PFSK-1 (cell line): ENCODE measurements at regions not wholly inside any gene's neighbourhood (a gene's known extent, or its start where the extent isn't known, plus 50 kb on each side); places are given as distances from the start of the nearest gene placed in this dataset.

Experiments used
- FOXP2 ChIP-seq: optimal IDR thresholded peaks from 2 replicates; pipeline ENCODE3; 2011; ENCODE audit warnings: borderline replicate concordance, control low read depth, inconsistent platforms; ENCODE audit not compliant: insufficient read depth; ENCODE audit errors: extremely low read length, extremely low read depth
- POLR2AphosphoS5 ChIP-seq: IDR thresholded peaks from 2 replicates; pipeline ENCODE4 v1.6.1; 2012; ENCODE audit warnings: low read depth, mild to moderate bottlenecking, control low read depth, low read length, moderate library complexity
- SIN3A ChIP-seq: IDR thresholded peaks from 2 replicates; pipeline ENCODE4 v1.6.1; 2012; ENCODE audit warnings: mild to moderate bottlenecking, low read length, moderate library complexity, borderline replicate concordance; ENCODE audit not compliant: insufficient read depth
- TAF1 ChIP-seq: IDR thresholded peaks from 2 replicates; pipeline ENCODE4 v1.6.1; 2012; ENCODE audit warnings: low read length, control low read depth, borderline replicate concordance; ENCODE audit not compliant: insufficient read depth
- TF ChIP-seq, protein P1 (sequence below), 2 experiments: IDR thresholded peaks; 2 replicates each; pipeline versions ENCODE4 v1.6.1 to v1.8.0; 2011 to 2012; ENCODE audit warnings: low read depth in 2 of 2, low read length in 2 of 2, control low read depth in 1 of 2, inconsistent platforms in 1 of 2, mild to moderate bottlenecking in 1 of 2, moderate library complexity in 1 of 2; ENCODE audit not compliant: insufficient read depth in 1 of 2

DNA sequence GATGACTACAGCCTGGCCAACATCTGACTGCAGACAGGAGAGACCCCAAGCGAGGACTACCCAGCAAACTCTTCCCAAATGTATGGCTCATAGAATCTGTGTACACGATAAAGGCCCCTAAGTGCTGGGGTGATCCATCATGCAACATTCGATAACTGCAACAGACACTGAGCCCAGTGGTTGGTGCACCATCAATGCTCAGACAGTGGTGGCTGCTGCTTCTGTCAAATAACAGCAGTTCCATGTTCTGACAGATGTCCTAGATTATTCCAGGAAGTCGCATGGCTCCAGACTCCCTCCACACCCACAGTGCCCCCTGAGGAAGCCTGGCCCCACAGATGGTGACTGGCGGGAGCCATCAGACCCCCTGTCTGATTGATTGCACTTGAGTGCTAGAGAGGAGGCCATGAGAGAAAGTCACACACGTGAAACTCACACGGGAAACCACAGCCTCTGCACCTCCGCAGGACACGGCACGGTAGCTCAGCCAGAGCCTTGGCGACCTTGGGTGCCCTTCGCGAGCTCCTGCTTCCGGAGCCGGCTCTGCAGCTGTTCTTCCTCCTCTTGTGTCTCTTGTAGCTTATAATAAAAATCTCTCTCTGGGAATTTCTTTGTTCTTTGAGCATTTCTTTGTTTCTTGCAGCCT lies 1155.9 kb downstream of the TBC1D22A start:
- TF ChIP-seq TAF1 (no peak), SIN3A (no peak), FOXP2 (no peak), POLR2AphosphoS5 (no peak)
- TF ChIP-seq, protein P1, sequence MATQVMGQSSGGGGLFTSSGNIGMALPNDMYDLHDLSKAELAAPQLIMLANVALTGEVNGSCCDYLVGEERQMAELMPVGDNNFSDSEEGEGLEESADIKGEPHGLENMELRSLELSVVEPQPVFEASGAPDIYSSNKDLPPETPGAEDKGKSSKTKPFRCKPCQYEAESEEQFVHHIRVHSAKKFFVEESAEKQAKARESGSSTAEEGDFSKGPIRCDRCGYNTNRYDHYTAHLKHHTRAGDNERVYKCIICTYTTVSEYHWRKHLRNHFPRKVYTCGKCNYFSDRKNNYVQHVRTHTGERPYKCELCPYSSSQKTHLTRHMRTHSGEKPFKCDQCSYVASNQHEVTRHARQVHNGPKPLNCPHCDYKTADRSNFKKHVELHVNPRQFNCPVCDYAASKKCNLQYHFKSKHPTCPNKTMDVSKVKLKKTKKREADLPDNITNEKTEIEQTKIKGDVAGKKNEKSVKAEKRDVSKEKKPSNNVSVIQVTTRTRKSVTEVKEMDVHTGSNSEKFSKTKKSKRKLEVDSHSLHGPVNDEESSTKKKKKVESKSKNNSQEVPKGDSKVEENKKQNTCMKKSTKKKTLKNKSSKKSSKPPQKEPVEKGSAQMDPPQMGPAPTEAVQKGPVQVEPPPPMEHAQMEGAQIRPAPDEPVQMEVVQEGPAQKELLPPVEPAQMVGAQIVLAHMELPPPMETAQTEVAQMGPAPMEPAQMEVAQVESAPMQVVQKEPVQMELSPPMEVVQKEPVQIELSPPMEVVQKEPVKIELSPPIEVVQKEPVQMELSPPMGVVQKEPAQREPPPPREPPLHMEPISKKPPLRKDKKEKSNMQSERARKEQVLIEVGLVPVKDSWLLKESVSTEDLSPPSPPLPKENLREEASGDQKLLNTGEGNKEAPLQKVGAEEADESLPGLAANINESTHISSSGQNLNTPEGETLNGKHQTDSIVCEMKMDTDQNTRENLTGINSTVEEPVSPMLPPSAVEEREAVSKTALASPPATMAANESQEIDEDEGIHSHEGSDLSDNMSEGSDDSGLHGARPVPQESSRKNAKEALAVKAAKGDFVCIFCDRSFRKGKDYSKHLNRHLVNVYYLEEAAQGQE (IDR thresholded peaks at IDR 0.05; ENCODE audit: insufficient read depth in 1 of 2, low read depth in 2 of 2, low read length in 2 of 2): no peak

DNA sequence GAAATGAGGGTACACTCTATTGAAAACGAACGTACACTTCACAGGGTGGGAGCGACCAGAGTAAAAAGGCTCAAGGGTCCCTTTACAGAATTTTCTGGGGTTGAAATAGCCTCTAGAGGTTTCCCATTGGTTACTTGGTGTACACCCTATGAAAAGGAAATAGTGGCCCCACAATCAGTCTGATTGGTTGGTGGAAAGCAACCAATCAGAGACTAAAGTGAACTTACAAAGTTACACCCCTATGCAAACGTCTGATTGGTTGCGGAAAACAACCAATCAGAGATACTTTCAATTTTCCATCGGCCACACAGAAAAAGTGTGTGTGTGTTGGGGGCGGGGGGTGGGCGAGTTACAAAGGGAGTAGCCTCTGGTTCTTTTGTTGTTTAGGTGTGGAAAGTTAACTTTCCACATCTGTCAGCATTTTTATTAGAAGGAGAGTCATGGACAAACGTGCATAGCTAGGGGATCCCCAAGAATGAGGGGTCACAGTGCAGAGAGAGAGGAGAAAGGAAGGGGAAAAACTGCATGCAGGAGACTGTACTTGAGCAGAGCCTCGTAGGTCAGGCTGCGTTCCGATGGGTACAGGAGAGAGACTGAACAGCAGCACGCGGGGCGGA lies 1152.1 kb downstream of the TBC1D22A start:
- no peak for TF ChIP-seq TAF1
- no peak for TF ChIP-seq POLR2AphosphoS5
- no peak for TF ChIP-seq SIN3A
- no peak for TF ChIP-seq FOXP2
- TF ChIP-seq, protein P1 (IDR thresholded peaks at IDR 0.05; ENCODE audit: insufficient read depth in 1 of 2, low read depth in 2 of 2, low read length in 2 of 2): no peak

GRCh38 chr22:47902646-47903180 lies 1140.3 kb downstream of the TBC1D22A start:
- TF ChIP-seq TAF1: no peak
- no peak for TF ChIP-seq SIN3A
- TF ChIP-seq FOXP2: no peak
- TF ChIP-seq, protein P1 (IDR thresholded peaks at IDR 0.05; ENCODE audit: insufficient read depth in 1 of 2, low read depth in 2 of 2, low read length in 2 of 2): no peak
- no peak for TF ChIP-seq POLR2AphosphoS5

GRCh38 chr22:47901911-47902310 lies 1139.5 kb downstream of the TBC1D22A start:
- TF ChIP-seq, protein P1 (IDR thresholded peaks at IDR 0.05; ENCODE audit: insufficient read depth in 1 of 2, low read depth in 2 of 2, low read length in 2 of 2): no peak
- no peak for TF ChIP-seq SIN3A
- TF ChIP-seq TAF1: no peak
- no peak for TF ChIP-seq POLR2AphosphoS5
- TF ChIP-seq FOXP2: no peak
